NCI-H82 (cell line): ENCODE measurements at regions not wholly inside any gene's neighbourhood (a gene's known extent, or its start where the extent isn't known, plus 50 kb on each side); places are given as distances from the start of the nearest gene placed in this dataset.
A peak's percentile ranks its signal among the peaks of the same experiment; 100 is the strongest.
"Not testable (repeated sequence)": the region's sequence is repeated elsewhere in the genome, so short reads cannot be mapped to it uniquely, and the experiment has no call there.

Experiments
- DNase-seq: peaks from one replicate; lab custom pipeline; 2025; lab: John Stamatoyannopoulos, UW

GRCh38 chr7:152594801-152595200, 81.1 kb downstream of the XRCC2 start:
- no peak for DNase-seq

- DNase-seq: no peak
Observed at GRCh38 chr7:152591976-152592375, 84.0 kb downstream of the XRCC2 start.

GRCh38 chr7:152590481-152590880, 85.5 kb downstream of the XRCC2 start:
- DNase-seq: no peak

GRCh38 chr7:152589821-152590220, 86.1 kb downstream of the XRCC2 start:
- not testable (repeated sequence) for DNase-seq

GRCh38 chr7:152588350-152588749, 87.6 kb downstream of the XRCC2 start:
- no peak for DNase-seq

GRCh38 chr7:152587366-152587765, 88.6 kb downstream of the XRCC2 start:
- no peak for DNase-seq

GRCh38 chr7:152583006-152583405, 92.9 kb downstream of the XRCC2 start:
- no peak for DNase-seq

- DNase-seq: no peak
Observed at GRCh38 chr7:152579070-152579469, 96.9 kb downstream of the XRCC2 start.

GRCh38 chr7:152577339-152577738, 98.6 kb downstream of the XRCC2 start:
- no peak for DNase-seq

- no peak for DNase-seq
Observed at GRCh38 chr7:152574892-152575548, 100.9 kb downstream of the XRCC2 start.

- DNase-seq: not testable (repeated sequence)
Observed at GRCh38 chr7:152573186-152573585, 102.8 kb downstream of the XRCC2 start.

- no peak for DNase-seq
Observed at GRCh38 chr7:152572101-152572500, 103.8 kb downstream of the XRCC2 start.

- DNase-seq: peak; percentile 50
Observed at GRCh38 chr7:152571068-152571467, 104.9 kb downstream of the XRCC2 start.

- no peak for DNase-seq
Observed at GRCh38 chr7:152568972-152569371, 107.0 kb downstream of the XRCC2 start.

- DNase-seq: no peak
Observed at GRCh38 chr7:152565731-152566130, 110.2 kb downstream of the XRCC2 start.

- no peak for DNase-seq
Observed at GRCh38 chr7:152564656-152565250, 111.2 kb downstream of the XRCC2 start.

- DNase-seq: no peak
Observed at GRCh38 chr7:152556013-152556755, 119.8 kb downstream of the XRCC2 start.

GRCh38 chr7:152553671-152554317, 118.0 kb upstream of the KMT2C start:
- no peak for DNase-seq

GRCh38 chr7:152551304-152552036, 115.7 kb upstream of the KMT2C start:
- no peak for DNase-seq

GRCh38 chr7:152544971-152545619, 109.3 kb upstream of the KMT2C start:
- DNase-seq: no peak

- no peak for DNase-seq
Observed at GRCh38 chr7:152544481-152544927, 108.7 kb upstream of the KMT2C start.
